Panc1 (cell line): ENCODE measurements at regions not wholly inside any gene's neighbourhood (a gene's known extent, or its start where the extent isn't known, plus 50 kb on each side); places are given as distances from the start of the nearest gene placed in this dataset.

ENCODE experiments used
- ATAC-seq: fragments of 200-7000 bp; cut with Tn5 transposase; 2 replicates; pipeline ENCODE4 v1.9.1; 2020; ENCODE audit warnings: mild to moderate bottlenecking, moderate library complexity
- BruUV-seq: library from RNA; stranded (reverse); fragments of 400-500 nt; replicated peaks from 2 replicates; lab custom pipeline; 2021; lab: Mats Ljungman, UMichigan
- CTCF ChIA-PET: fragments of 300-600 bp; sonication (Branson Sonifier 250); formaldehyde crosslinking; loops from one replicate; lab custom pipeline; 2022; ENCODE audit warnings: antibody characterized with exemption; lab: Charles Lee
- POLR2A ChIA-PET: fragments of 300-600 bp; sonication (Branson Sonifier 250); formaldehyde crosslinking; loops from one replicate; lab custom pipeline; 2022; ENCODE audit warnings: antibody characterized with exemption; lab: Charles Lee
- DNase-seq: peaks from one replicate; pipeline ENCODE4 v3.0.0-alpha.2; 2010; ENCODE audit warnings: low read depth, low spot score
- H3K27ac ChIP-seq: 2 replicates; pipeline ENCODE4 v1.5.1; 2011; ENCODE audit warnings: mild to moderate bottlenecking, low read length, inconsistent platforms
- H3K27me3 ChIP-seq: fragments of 200-500 bp; sonication (Bioruptor generic); 2 replicates; pipeline ENCODE4 v1.6.0; 2014; ENCODE audit warnings: low read length, inconsistent platforms; ENCODE audit not compliant: control insufficient read depth, insufficient read depth
- H3K36me3 ChIP-seq: fragments of 200-500 bp; sonication (Bioruptor generic); 2 replicates; pipeline ENCODE4 v1.5.1; 2014; ENCODE audit warnings: inconsistent platforms, mild to moderate bottlenecking, low read length, moderate library complexity; ENCODE audit not compliant: control insufficient read depth, insufficient read depth
- H3K4me1 ChIP-seq: 2 replicates; pipeline ENCODE4 v1.5.1; 2011; ENCODE audit warnings: inconsistent platforms, mild to moderate bottlenecking, low read length, moderate library complexity; ENCODE audit not compliant: control insufficient read depth, insufficient read depth
- H3K4me3 ChIP-seq, 2 experiments: 2 replicates each; pipeline ENCODE4 v1.5.1; 2011 to 2012; ENCODE audit warnings: low read depth in 2 of 2, low read length in 2 of 2, mild to moderate bottlenecking in 2 of 2, inconsistent platforms in 1 of 2, moderate library complexity in 1 of 2
- H3K9me3 ChIP-seq: fragments of 200-500 bp; sonication (Bioruptor generic); 2 replicates; pipeline ENCODE4 v1.5.1; 2014; ENCODE audit warnings: low read depth, mild to moderate bottlenecking, inconsistent platforms, low read length, moderate library complexity; ENCODE audit not compliant: control insufficient read depth, insufficient read depth
- POLR2AphosphoS5 ChIP-seq: IDR thresholded peaks from 2 replicates; pipeline ENCODE4 v1.6.1; 2012; ENCODE audit warnings: mild to moderate bottlenecking, low read depth, low read length, moderate library complexity
- SIN3A ChIP-seq: IDR thresholded peaks from 2 replicates; pipeline ENCODE4 v1.6.1; 2012; ENCODE audit warnings: low read depth, mild to moderate bottlenecking, low read length, moderate library complexity, borderline replicate concordance; ENCODE audit not compliant: insufficient read depth
- TCF7L2 ChIP-seq: IDR thresholded peaks from 2 replicates; pipeline ENCODE4 v1.6.1; 2011; ENCODE audit warnings: mild to moderate bottlenecking, low read depth, low read length, inconsistent platforms
- in situ Hi-C: cut with HindIII; loops from 2 replicates; pipeline ENCODE4 v1.10.0; 2016; ENCODE audit warnings: low sequenced_read_pairs, low pct_unique_long_range_greater_than_20kb
- intact Hi-C: fragments of 100-400 bp; cut with micrococcal nuclease; formaldehyde crosslinking; loops from one replicate; pipeline ENCODE4 v1.10.0; 2022; ENCODE audit not compliant: unreplicated experiment
- TF ChIP-seq, protein P1 (sequence below), 2 experiments: IDR thresholded peaks; 2 replicates each; pipeline ENCODE4 v1.6.1; 2011 to 2012; ENCODE audit warnings: low read depth in 2 of 2, control low read depth in 1 of 2, low read length in 1 of 2, mild to moderate bottlenecking in 1 of 2, moderate library complexity in 1 of 2; ENCODE audit not compliant: insufficient read depth in 1 of 2
- TF ChIP-seq, protein P2 (sequence below): fragments of 450-650 bp; IDR thresholded peaks from 2 replicates; pipeline ENCODE4 v1.5.1; 2017; ENCODE audit warnings: mild to moderate bottlenecking

DNA sequence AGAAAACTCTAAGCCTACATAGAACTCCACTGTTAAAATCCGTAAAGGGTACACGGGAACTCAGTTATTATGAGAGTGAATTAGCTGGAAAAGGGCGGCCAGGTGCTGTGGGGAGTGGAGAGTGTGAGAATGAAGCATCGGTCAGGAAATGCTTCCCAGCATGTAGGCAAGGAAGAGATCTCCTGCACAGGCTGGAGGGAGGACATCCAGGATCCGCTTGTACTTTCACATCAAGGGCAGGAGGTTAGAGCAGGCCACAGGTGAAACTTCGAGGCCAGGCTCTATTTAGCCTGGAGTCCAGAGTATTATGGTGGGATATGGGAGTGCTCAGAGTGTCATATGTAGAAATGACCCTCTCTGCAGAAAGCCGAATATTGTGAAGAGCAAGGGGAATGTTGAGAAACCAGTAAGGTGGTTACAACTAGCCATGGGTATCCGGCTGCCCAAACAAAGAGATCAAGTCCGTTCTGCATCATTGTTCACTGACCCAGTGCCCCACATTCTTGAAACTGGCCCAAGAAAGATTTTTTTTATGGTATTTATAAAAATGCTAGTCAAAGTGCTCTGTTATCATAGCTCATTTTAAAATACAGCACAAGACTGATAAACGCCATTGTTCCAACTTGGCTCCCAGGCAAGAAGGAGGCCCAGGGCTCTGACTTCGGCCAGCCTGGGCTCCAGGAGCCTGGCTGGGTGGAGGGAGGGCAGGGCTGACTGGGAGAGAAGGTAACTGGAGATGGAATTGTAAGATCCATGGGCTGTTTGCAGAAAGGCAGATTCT is 79.4 kb upstream of the HIF1A start:
- Histone ChIP-seq H3K4me1 (no peaks in the 10 kb centered on the region), H3K27ac (no peak overlapping the region), H3K27me3 (no peaks in the 10 kb centered on the region), H3K4me3 (no peak overlapping the region), H3K36me3 (no peaks in the 10 kb centered on the region), H3K9me3 (no peaks in the 10 kb centered on the region)
- ChIA-PET CTCF (no interaction called here), POLR2A (no interaction called here)
- ATAC-seq, result peak; percentile 69
- DNase-seq, result no peak
- intact Hi-C loops (no loop called here), in situ Hi-C loops (no loop called here)
- BruUV-seq, result no TSS peak
- no peak for TF ChIP-seq TCF7L2
- no peak for TF ChIP-seq SIN3A
- TF ChIP-seq POLR2AphosphoS5, result no peak
- TF ChIP-seq, protein P1, sequence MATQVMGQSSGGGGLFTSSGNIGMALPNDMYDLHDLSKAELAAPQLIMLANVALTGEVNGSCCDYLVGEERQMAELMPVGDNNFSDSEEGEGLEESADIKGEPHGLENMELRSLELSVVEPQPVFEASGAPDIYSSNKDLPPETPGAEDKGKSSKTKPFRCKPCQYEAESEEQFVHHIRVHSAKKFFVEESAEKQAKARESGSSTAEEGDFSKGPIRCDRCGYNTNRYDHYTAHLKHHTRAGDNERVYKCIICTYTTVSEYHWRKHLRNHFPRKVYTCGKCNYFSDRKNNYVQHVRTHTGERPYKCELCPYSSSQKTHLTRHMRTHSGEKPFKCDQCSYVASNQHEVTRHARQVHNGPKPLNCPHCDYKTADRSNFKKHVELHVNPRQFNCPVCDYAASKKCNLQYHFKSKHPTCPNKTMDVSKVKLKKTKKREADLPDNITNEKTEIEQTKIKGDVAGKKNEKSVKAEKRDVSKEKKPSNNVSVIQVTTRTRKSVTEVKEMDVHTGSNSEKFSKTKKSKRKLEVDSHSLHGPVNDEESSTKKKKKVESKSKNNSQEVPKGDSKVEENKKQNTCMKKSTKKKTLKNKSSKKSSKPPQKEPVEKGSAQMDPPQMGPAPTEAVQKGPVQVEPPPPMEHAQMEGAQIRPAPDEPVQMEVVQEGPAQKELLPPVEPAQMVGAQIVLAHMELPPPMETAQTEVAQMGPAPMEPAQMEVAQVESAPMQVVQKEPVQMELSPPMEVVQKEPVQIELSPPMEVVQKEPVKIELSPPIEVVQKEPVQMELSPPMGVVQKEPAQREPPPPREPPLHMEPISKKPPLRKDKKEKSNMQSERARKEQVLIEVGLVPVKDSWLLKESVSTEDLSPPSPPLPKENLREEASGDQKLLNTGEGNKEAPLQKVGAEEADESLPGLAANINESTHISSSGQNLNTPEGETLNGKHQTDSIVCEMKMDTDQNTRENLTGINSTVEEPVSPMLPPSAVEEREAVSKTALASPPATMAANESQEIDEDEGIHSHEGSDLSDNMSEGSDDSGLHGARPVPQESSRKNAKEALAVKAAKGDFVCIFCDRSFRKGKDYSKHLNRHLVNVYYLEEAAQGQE (IDR thresholded peaks at IDR 0.05; ENCODE audit: insufficient read depth in 1 of 2, low read depth in 2 of 2, low read length in 1 of 2), result no peak
- TF ChIP-seq, protein P2, sequence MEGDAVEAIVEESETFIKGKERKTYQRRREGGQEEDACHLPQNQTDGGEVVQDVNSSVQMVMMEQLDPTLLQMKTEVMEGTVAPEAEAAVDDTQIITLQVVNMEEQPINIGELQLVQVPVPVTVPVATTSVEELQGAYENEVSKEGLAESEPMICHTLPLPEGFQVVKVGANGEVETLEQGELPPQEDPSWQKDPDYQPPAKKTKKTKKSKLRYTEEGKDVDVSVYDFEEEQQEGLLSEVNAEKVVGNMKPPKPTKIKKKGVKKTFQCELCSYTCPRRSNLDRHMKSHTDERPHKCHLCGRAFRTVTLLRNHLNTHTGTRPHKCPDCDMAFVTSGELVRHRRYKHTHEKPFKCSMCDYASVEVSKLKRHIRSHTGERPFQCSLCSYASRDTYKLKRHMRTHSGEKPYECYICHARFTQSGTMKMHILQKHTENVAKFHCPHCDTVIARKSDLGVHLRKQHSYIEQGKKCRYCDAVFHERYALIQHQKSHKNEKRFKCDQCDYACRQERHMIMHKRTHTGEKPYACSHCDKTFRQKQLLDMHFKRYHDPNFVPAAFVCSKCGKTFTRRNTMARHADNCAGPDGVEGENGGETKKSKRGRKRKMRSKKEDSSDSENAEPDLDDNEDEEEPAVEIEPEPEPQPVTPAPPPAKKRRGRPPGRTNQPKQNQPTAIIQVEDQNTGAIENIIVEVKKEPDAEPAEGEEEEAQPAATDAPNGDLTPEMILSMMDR, result no peak

GRCh38 chr14:61616524-61617185 is 78.7 kb upstream of the HIF1A start:
- POLR2A ChIA-PET, result no interaction called here
- in situ Hi-C loops, result no loop called here
- CTCF ChIA-PET, result no interaction called here
- ATAC-seq, result no peak
- Histone ChIP-seq H3K27me3 (no peaks in the 10 kb centered on the region), H3K4me1 (no peaks in the 10 kb centered on the region), H3K9me3 (no peaks in the 10 kb centered on the region), H3K36me3 (no peaks in the 10 kb centered on the region), H3K27ac (no peak overlapping the region), H3K4me3 (no peak overlapping the region)
- no TSS peak for BruUV-seq
- intact Hi-C loops, result no loop called here
- TF ChIP-seq TCF7L2 (no peak), SIN3A (no peak), POLR2AphosphoS5 (no peak)
- TF ChIP-seq, protein P1 (IDR thresholded peaks at IDR 0.05; ENCODE audit: insufficient read depth in 1 of 2, low read depth in 2 of 2, low read length in 1 of 2), result no peak
- TF ChIP-seq, protein P2, result no peak
- DNase-seq, result no peak
